ENCODE measurements at regions not wholly inside any gene's neighbourhood (a gene's known extent, or its start where the extent isn't known, plus 50 kb on each side); places are given as distances from the start of the nearest gene placed in this dataset.

DNA sequence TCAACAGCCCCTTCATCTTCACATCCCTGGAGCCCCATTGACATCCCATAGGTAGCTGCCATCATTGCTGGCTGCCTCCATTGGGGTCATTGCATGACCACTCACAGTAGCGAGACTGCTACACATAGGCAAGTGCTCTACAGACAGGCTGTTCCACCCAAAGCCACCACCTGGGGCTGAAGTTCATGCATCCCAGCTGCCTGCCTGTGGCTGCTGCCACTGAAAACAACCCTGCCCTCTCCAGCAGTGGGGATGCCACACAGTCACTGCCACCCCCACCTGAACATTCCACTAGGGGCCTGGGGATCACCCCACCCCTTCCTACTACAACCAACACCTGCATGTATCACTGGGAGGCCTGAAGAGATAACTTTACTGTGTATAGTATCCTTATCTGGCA lies 59.5 kb upstream of the CTAGE1 start:
- no peak for TF ChIP-seq POLR2AphosphoS5 (IDR thresholded peaks at IDR 0.05)
- TF ChIP-seq, protein P1, sequence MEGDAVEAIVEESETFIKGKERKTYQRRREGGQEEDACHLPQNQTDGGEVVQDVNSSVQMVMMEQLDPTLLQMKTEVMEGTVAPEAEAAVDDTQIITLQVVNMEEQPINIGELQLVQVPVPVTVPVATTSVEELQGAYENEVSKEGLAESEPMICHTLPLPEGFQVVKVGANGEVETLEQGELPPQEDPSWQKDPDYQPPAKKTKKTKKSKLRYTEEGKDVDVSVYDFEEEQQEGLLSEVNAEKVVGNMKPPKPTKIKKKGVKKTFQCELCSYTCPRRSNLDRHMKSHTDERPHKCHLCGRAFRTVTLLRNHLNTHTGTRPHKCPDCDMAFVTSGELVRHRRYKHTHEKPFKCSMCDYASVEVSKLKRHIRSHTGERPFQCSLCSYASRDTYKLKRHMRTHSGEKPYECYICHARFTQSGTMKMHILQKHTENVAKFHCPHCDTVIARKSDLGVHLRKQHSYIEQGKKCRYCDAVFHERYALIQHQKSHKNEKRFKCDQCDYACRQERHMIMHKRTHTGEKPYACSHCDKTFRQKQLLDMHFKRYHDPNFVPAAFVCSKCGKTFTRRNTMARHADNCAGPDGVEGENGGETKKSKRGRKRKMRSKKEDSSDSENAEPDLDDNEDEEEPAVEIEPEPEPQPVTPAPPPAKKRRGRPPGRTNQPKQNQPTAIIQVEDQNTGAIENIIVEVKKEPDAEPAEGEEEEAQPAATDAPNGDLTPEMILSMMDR (IDR thresholded peaks at IDR 0.05) = no peak
- no peak for TF ChIP-seq POLR2A (IDR thresholded peaks at IDR 0.05)

Data from prostate gland (tissue), 2 donors.